Esophagus squamous epithelium (tissue), 4 donors: ENCODE measurements at regions not wholly inside any gene's neighbourhood (a gene's known extent, or its start where the extent isn't known, plus 50 kb on each side); places are given as distances from the start of the nearest gene placed in this dataset.

ENCODE experiments used
- CTCF ChIP-seq, 6 experiments: fragments of 450-650 bp in 4 of 6; fragments of 200-600 bp in 2 of 6; sonication (generic) in 2 of 6; IDR thresholded peaks; one replicate each; pipeline ENCODE4 v1.5.1; 2016 to 2019; ENCODE audit warnings: antibody characterized with exemption in 6 of 6, mild to moderate bottlenecking in 4 of 6, moderate library complexity in 4 of 6
- POLR2A ChIP-seq, 4 donors: fragments of 450-650 bp; IDR thresholded peaks; one replicate each; pipeline ENCODE4 v1.6.1; 2017; ENCODE audit warnings: antibody characterized with exemption in 4 of 4, mild to moderate bottlenecking in 4 of 4, moderate library complexity in 3 of 4

DNA sequence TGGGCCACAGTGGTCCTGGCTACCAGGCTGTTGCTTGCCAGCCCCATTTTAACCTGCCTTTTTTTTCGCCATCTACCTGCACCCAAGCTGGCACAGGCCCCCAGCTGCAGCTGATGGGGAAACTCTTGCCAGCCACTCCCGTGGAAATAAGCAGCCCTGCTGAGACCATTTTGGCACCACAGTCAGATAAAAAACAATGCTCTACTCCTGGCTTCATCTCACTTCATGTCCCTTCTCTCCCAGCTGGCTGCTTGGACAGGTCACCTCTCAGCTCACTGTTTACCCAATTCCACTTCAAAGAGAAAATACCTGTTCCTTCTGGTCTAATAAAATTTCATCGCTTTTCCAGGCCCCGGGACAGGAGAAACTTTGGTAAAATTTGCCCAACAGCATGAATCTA is 322.6 kb upstream of the SLC30A5 start:
- TF ChIP-seq POLR2A (IDR thresholded peaks at IDR 0.05) (no peak), CTCF (IDR thresholded peaks at IDR 0.05) (no peak)
